ENCODE measurements at regions not wholly inside any gene's neighbourhood (a gene's known extent, or its start where the extent isn't known, plus 50 kb on each side); places are given as distances from the start of the nearest gene placed in this dataset.

DNA sequence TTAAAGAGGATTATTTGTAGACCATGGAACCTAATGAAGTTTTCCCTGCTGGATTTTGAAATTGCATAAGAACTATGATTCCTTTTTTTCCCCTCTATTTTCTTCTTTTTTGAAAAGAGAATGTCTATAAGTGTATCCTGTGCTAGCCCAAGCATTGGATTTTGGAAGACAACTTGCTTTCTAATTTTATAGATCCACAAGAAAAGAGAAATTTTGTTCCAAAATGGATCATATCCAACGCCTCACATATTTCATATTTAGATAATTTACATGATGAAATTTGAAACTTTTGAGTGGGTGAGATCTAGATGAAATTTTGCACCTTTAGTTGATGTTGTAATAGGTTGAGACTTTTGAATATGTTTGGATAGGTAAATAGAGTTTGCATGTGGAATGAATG, 978.7 kb downstream of the MRPL39 start:
- no peak overlapping the region for H2AFZ ChIP-seq (ENCODE audit: low read length, unreplicated experiment)
- no peak overlapping the region for H3K4me3 ChIP-seq (ENCODE audit: low read depth, low read length)
- no peaks in the 10 kb centered on the region for H3K27me3 ChIP-seq (ENCODE audit: insufficient read depth, low read length)
- H3K79me2 ChIP-seq (ENCODE audit: control insufficient read depth, insufficient read depth, low read length, unreplicated experiment) = no peaks in the 10 kb centered on the region
- no peaks in the 10 kb centered on the region for H3K4me1 ChIP-seq (ENCODE audit: control insufficient read depth, insufficient read depth, low read length, unreplicated experiment)
- H3K36me3 ChIP-seq (ENCODE audit: insufficient read depth, low read length) = no peaks in the 10 kb centered on the region
- no peak overlapping the region for H3K27ac ChIP-seq (ENCODE audit: low read depth, low read length)

GRCh38 chr21:24628046-24628445, 979.2 kb downstream of the MRPL39 start:
- no peaks in the 10 kb centered on the region for H3K27me3 ChIP-seq (ENCODE audit: insufficient read depth, low read length)
- H3K27ac ChIP-seq (ENCODE audit: low read depth, low read length) = no peak overlapping the region
- no peak overlapping the region for H2AFZ ChIP-seq (ENCODE audit: low read length, unreplicated experiment)
- H3K36me3 ChIP-seq (ENCODE audit: insufficient read depth, low read length) = no peaks in the 10 kb centered on the region
- no peak overlapping the region for H3K4me3 ChIP-seq (ENCODE audit: low read depth, low read length)
- no peaks in the 10 kb centered on the region for H3K4me1 ChIP-seq (ENCODE audit: control insufficient read depth, insufficient read depth, low read length, unreplicated experiment)
- H3K79me2 ChIP-seq (ENCODE audit: control insufficient read depth, insufficient read depth, low read length, unreplicated experiment) = no peaks in the 10 kb centered on the region

DNA sequence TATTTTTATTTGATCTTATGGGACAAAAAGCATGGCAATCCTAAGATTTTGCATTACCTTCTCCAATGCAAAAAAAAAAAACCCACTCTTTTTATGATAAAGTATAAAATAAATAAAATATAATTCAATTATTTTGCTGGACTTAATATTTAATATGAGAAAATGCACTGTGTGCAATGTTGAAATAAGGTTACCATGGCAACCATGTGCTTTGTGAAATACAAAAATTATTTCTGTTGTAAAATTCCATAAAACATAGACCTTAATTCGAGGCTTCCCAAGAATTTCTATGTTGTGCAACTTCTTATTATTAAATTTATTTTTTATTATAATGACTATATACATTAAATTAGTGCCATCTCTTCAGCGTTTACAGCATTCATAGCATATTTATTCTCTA, 989.5 kb downstream of the MRPL39 start:
- H3K27ac ChIP-seq (ENCODE audit: low read depth, low read length) = no peak overlapping the region

DNA sequence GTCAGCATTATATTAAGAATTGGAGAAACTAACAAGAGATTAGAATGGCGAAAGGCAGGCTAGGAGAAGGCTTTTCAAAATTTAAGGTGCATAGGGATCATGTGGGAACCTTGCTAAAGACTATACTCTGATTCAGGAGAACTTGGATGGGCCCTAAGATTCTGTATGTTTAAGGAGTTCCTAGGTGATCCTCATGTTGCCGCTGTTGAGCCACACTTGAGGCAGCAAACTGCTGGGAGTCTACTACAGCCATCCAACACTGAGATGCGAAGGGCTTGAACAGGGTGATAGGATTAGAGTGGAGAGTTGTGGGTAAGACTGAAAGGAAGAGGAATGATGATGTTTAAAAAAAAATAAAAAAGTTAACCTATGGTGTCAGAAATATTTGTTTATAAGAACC, 1013.2 kb downstream of the MRPL39 start:
- H3K79me2 ChIP-seq (ENCODE audit: control insufficient read depth, insufficient read depth, low read length, unreplicated experiment) = no peaks in the 10 kb centered on the region
- H3K4me1 ChIP-seq (ENCODE audit: control insufficient read depth, insufficient read depth, low read length, unreplicated experiment) = no peaks in the 10 kb centered on the region
- no peak overlapping the region for H2AFZ ChIP-seq (ENCODE audit: low read length, unreplicated experiment)
- no peaks in the 10 kb centered on the region for H3K36me3 ChIP-seq (ENCODE audit: insufficient read depth, low read length)
- no peak overlapping the region for H3K27ac ChIP-seq (ENCODE audit: low read depth, low read length)
- H3K27me3 ChIP-seq (ENCODE audit: insufficient read depth, low read length) = no peaks in the 10 kb centered on the region
- no peak overlapping the region for H3K4me3 ChIP-seq (ENCODE audit: low read depth, low read length)

More for the DNA sequence above, 989.5 kb downstream of the MRPL39 start:
- no peaks in the 10 kb centered on the region for H3K79me2 ChIP-seq (ENCODE audit: control insufficient read depth, insufficient read depth, low read length, unreplicated experiment)
- no peaks in the 10 kb centered on the region for H3K36me3 ChIP-seq (ENCODE audit: insufficient read depth, low read length)
- H3K4me3 ChIP-seq (ENCODE audit: low read depth, low read length) = no peak overlapping the region
- H3K4me1 ChIP-seq (ENCODE audit: control insufficient read depth, insufficient read depth, low read length, unreplicated experiment) = no peaks in the 10 kb centered on the region
- H2AFZ ChIP-seq (ENCODE audit: low read length, unreplicated experiment) = no peak overlapping the region
- H3K27me3 ChIP-seq (ENCODE audit: insufficient read depth, low read length) = no peaks in the 10 kb centered on the region

DNA sequence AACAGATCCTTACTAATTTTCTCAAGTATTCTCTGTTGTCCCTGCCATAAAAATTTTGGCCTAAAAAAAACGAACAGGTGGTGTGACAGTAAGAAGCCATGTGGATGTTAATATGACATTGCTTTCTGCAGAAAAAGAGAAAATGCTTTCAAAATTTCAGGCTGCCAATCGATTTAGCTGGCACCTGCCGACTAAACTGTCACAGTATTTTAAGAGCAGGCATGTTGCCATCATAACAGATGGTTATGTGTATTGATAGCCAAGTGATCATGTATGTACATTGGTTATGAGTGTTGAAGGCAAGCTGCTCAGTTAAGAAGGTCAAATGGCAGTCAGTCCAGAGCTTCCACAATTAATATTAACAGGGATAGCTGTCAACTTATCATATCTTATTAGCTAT, 1017.0 kb downstream of the MRPL39 start:
- Histone ChIP-seq H3K27me3 (ENCODE audit: insufficient read depth, low read length) (no peaks in the 10 kb centered on the region), H3K36me3 (ENCODE audit: insufficient read depth, low read length) (no peaks in the 10 kb centered on the region), H3K79me2 (ENCODE audit: control insufficient read depth, insufficient read depth, low read length, unreplicated experiment) (no peaks in the 10 kb centered on the region), H2AFZ (ENCODE audit: low read length, unreplicated experiment) (no peak overlapping the region), H3K4me1 (ENCODE audit: control insufficient read depth, insufficient read depth, low read length, unreplicated experiment) (no peaks in the 10 kb centered on the region), H3K4me3 (ENCODE audit: low read depth, low read length) (no peak overlapping the region), H3K27ac (ENCODE audit: low read depth, low read length) (no peak overlapping the region)

DNA sequence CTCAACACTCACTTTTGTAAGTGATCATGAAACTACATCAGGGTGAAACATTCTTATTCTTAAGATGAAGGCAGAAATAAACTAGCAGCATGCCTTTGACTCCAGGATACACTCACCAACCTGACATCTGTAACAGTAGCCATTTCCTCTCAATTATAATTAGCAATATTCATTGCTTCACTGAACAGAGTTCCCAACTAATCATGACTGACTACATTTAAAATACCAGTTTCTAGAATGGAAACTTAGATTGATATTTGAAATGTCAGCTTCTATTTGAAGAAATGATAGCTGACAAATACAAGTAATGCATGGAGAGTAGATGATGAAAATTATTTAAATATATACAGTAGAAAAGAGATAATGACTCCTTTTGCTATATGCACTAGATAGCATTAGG, 1023.8 kb downstream of the MRPL39 start:
- Histone ChIP-seq H3K27ac (ENCODE audit: low read depth, low read length) (no peak overlapping the region), H3K27me3 (ENCODE audit: insufficient read depth, low read length) (no peaks in the 10 kb centered on the region), H3K4me1 (ENCODE audit: control insufficient read depth, insufficient read depth, low read length, unreplicated experiment) (no peaks in the 10 kb centered on the region), H3K4me3 (ENCODE audit: low read depth, low read length) (no peak overlapping the region), H2AFZ (ENCODE audit: low read length, unreplicated experiment) (no peak overlapping the region), H3K79me2 (ENCODE audit: control insufficient read depth, insufficient read depth, low read length, unreplicated experiment) (no peaks in the 10 kb centered on the region), H3K36me3 (ENCODE audit: insufficient read depth, low read length) (no peaks in the 10 kb centered on the region)

DNA sequence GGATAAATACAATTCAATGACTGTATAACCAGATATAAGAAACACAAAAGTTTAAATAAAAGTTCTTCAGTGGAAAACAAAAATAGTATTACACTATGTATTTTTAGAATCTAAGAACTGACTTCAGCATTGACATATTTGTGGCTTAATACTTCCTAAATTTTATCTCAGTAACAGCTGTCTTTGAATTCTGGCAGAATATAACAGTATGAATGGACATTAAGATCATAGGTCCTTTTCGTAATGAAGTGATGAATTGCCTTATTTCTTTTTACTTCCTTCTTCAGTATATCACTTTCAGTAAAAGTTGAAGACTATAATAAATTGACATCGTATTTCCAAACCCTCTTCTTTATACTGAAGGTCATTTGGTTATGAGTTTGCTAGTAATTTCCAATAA, 1030.0 kb downstream of the MRPL39 start:
- Histone ChIP-seq H2AFZ (ENCODE audit: low read length, unreplicated experiment) (no peak overlapping the region), H3K36me3 (ENCODE audit: insufficient read depth, low read length) (no peaks in the 10 kb centered on the region), H3K4me1 (ENCODE audit: control insufficient read depth, insufficient read depth, low read length, unreplicated experiment) (no peaks in the 10 kb centered on the region), H3K27ac (ENCODE audit: low read depth, low read length) (no peak overlapping the region), H3K4me3 (ENCODE audit: low read depth, low read length) (no peak overlapping the region), H3K79me2 (ENCODE audit: control insufficient read depth, insufficient read depth, low read length, unreplicated experiment) (no peaks in the 10 kb centered on the region), H3K27me3 (ENCODE audit: insufficient read depth, low read length) (no peaks in the 10 kb centered on the region)

- no peaks in the 10 kb centered on the region for H3K27me3 ChIP-seq (ENCODE audit: insufficient read depth, low read length)
Observed at GRCh38 chr21:24561291-24561690, 1046.0 kb downstream of the MRPL39 start.

DNA sequence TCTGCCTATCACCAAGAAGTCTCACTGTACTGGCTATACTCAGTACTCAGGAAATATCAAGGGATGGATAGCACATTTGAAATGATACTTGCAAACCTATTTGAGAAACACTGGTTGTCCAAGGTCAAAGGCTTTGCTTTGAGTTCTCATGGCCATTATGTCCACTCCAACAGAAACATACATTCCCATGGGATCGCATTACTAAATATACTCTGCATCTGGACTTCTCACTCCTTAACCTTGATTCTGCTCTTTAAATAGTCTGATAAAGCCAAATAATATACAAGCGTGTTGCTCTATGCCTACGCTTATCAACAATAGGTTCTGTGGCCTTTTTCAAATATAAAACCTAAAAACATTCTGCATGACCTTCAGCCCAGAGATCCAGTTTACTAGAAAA, 1054.8 kb downstream of the MRPL39 start:
- H2AFZ ChIP-seq (ENCODE audit: low read length, unreplicated experiment) = no peak overlapping the region
- no peak overlapping the region for H3K27ac ChIP-seq (ENCODE audit: low read depth, low read length)
- no peak overlapping the region for H3K4me3 ChIP-seq (ENCODE audit: low read depth, low read length)
- H3K79me2 ChIP-seq (ENCODE audit: control insufficient read depth, insufficient read depth, low read length, unreplicated experiment) = no peaks in the 10 kb centered on the region
- no peaks in the 10 kb centered on the region for H3K36me3 ChIP-seq (ENCODE audit: insufficient read depth, low read length)
- H3K4me1 ChIP-seq (ENCODE audit: control insufficient read depth, insufficient read depth, low read length, unreplicated experiment) = no peaks in the 10 kb centered on the region
- H3K27me3 ChIP-seq (ENCODE audit: insufficient read depth, low read length) = no peaks in the 10 kb centered on the region

More at GRCh38 chr21:24561291-24561690, 1046.0 kb downstream of the MRPL39 start:
- Histone ChIP-seq H3K79me2 (ENCODE audit: control insufficient read depth, insufficient read depth, low read length, unreplicated experiment) (no peaks in the 10 kb centered on the region), H2AFZ (ENCODE audit: low read length, unreplicated experiment) (no peak overlapping the region), H3K4me3 (ENCODE audit: low read depth, low read length) (no peak overlapping the region), H3K4me1 (ENCODE audit: control insufficient read depth, insufficient read depth, low read length, unreplicated experiment) (no peaks in the 10 kb centered on the region), H3K27ac (ENCODE audit: low read depth, low read length) (no peak overlapping the region), H3K36me3 (ENCODE audit: insufficient read depth, low read length) (no peaks in the 10 kb centered on the region)

DNA sequence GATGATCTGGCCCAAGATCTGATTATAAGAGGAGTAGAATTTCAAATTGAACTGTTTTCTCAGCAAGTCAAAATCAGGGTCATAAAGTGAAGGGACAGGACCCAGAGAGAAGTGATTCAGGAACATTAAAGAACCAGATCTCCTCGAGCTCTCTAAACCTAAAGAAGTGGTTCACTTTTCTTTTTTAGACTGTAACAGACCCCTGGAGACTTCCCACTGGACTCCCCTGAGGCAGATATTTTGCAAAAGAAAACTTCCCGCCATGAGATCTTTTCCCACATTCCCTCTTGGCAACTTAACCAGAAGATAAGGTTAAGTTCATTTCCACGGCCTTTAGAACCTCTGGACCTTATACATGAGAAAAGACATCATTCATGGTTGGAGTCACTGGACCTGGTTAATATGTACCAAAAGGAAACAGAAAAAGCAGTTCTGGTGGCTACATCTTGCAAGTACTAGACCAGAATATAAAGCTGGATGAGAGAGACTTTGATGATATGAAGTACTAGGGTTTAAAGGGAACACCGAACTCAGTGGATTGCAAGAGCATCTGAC, 1061.4 kb downstream of the MRPL39 start:
- no peaks in the 10 kb centered on the region for H3K27me3 ChIP-seq (ENCODE audit: insufficient read depth, low read length)
- no peaks in the 10 kb centered on the region for H3K4me1 ChIP-seq (ENCODE audit: control insufficient read depth, insufficient read depth, low read length, unreplicated experiment)
- no peaks in the 10 kb centered on the region for H3K79me2 ChIP-seq (ENCODE audit: control insufficient read depth, insufficient read depth, low read length, unreplicated experiment)
- H3K4me3 ChIP-seq (ENCODE audit: low read depth, low read length) = no peak overlapping the region
- H3K36me3 ChIP-seq (ENCODE audit: insufficient read depth, low read length) = no peaks in the 10 kb centered on the region
- H3K27ac ChIP-seq (ENCODE audit: low read depth, low read length) = no peak overlapping the region
- no peak overlapping the region for H2AFZ ChIP-seq (ENCODE audit: low read length, unreplicated experiment)

GRCh38 chr21:24514081-24514733, 1093.1 kb downstream of the MRPL39 start:
- no peaks in the 10 kb centered on the region for H3K36me3 ChIP-seq (ENCODE audit: insufficient read depth, low read length)
- H3K79me2 ChIP-seq (ENCODE audit: control insufficient read depth, insufficient read depth, low read length, unreplicated experiment) = no peaks in the 10 kb centered on the region
- no peaks in the 10 kb centered on the region for H3K27me3 ChIP-seq (ENCODE audit: insufficient read depth, low read length)
- H2AFZ ChIP-seq (ENCODE audit: low read length, unreplicated experiment) = no peak overlapping the region
- H3K4me3 ChIP-seq (ENCODE audit: low read depth, low read length) = no peak overlapping the region
- H3K4me1 ChIP-seq (ENCODE audit: control insufficient read depth, insufficient read depth, low read length, unreplicated experiment) = no peaks in the 10 kb centered on the region
- no peak overlapping the region for H3K27ac ChIP-seq (ENCODE audit: low read depth, low read length)

Measured in ACC112 (cell line).